Adrenal gland (tissue), 9 donors: ENCODE measurements at regions not wholly inside any gene's neighbourhood (a gene's known extent, or its start where the extent isn't known, plus 50 kb on each side); places are given as distances from the start of the nearest gene placed in this dataset.

Source experiments
- DNase-seq, 7 donors: peaks; one replicate each; pipeline ENCODE4 v3.0.0-alpha.2; 2019 to 2020
- H3K27ac ChIP-seq, 5 donors: fragments of 200-600 bp; sonication (generic) in 4 of 5; 1 replicate in 3 of 5; 2 replicates in 2 of 5; pipeline versions ENCODE4 v1.5.1 to v1.8.0; 2016 to 2020; ENCODE audit warnings: mild to moderate bottlenecking in 1 of 5
- H3K27me3 ChIP-seq: fragments of 200-600 bp; 2 replicates; pipeline ENCODE4 v1.8.0; 2021
- H3K36me3 ChIP-seq, 2 donors: fragments of 200-600 bp; replicated peaks in 1 of 2; 1 replicate in 1 of 2; 2 replicates in 1 of 2; pipeline versions ENCODE4 v1.5.1 to v1.8.0; 2018 to 2022
- H3K4me1 ChIP-seq, 2 donors: fragments of 200-600 bp; replicated peaks in 1 of 2; 1 replicate in 1 of 2; 2 replicates in 1 of 2; pipeline versions ENCODE4 v1.5.1 to v1.8.0; 2018 to 2021
- H3K4me3 ChIP-seq, 4 donors: fragments of 200-600 bp; sonication (generic) in 3 of 4; one replicate each; pipeline ENCODE4 v1.5.1; 2016 to 2018
- H3K9me3 ChIP-seq, 3 donors: fragments of 200-600 bp; sonication (generic) in 1 of 3; replicated peaks in 1 of 3; 1 replicate in 2 of 3; 2 replicates in 1 of 3; pipeline versions ENCODE4 v1.5.1 to v1.8.0; 2016 to 2021
- CTCF ChIP-seq, 6 experiments: fragments of 450-650 bp in 4 of 6; fragments of 200-600 bp in 2 of 6; sonication (generic) in 1 of 6; IDR thresholded peaks; 1 replicate in 5 of 6; 2 replicates in 1 of 6; pipeline versions ENCODE4 v1.5.1 to v1.8.0; 2016 to 2021; ENCODE audit warnings: antibody characterized with exemption in 6 of 6, mild to moderate bottlenecking in 2 of 6, moderate library complexity in 1 of 6
- POLR2A ChIP-seq, 2 donors: fragments of 450-650 bp; IDR thresholded peaks; one replicate each; pipeline ENCODE4 v1.6.1; 2017; ENCODE audit warnings: antibody characterized with exemption in 2 of 2, mild to moderate bottlenecking in 2 of 2, moderate library complexity in 1 of 2
- WGBS, 4 donors: extraction: QIAGEN DNeasy Blood & Tissue Kit in 2 of 4; methylation state at CpG; one replicate each; pipeline versions ENCODE4 v1.1.5 to v1.1.7; 2013 to 2017; 5-methylcytosine and 5-hydroxymethylcytosine counted together
- intact Hi-C, 2 donors: fragments of 100-400 bp; cut with DNase I; formaldehyde crosslinking; loops; one replicate each; pipeline versions ENCODE4 v1.14.1 to v1.15.0; 2022 to 2023
- donor health status: healthy with polysubstance abuse.
- donor health status: Bipolar disorder and iron deficiency.
- donor health status: DM: yes; HTN: yes; CAD: no.
- donor health status: DM: no; HTN: no; CAD: no.
- donor health status: DM: no; HTN: no; CAD: no.

- TF ChIP-seq POLR2A (IDR thresholded peaks at IDR 0.05), result no peak
- TF ChIP-seq CTCF (IDR thresholded peaks at IDR 0.05), result no peak
- no peaks in the 10 kb centered on the region for H3K27me3 ChIP-seq
- no peak for DNase-seq
- H3K4me1 ChIP-seq, result no peaks in the 10 kb centered on the region
- intact Hi-C loops, result no loop called here
- no peak overlapping the region for H3K4me3 ChIP-seq
- H3K27ac ChIP-seq, result no peak overlapping the region
- no peaks in the 10 kb centered on the region for H3K36me3 ChIP-seq
- 65 to 85% (median 72%) methylated on average over 8 of the region's 8 CpGs for WGBS, 4 donors
- no peaks in the 10 kb centered on the region for H3K9me3 ChIP-seq
Measured at GRCh38 chr4:42816880-42817400, 75.6 kb upstream of the GRXCR1 start.

- 57 to 68% (median 62%) methylated on average over 9 of the region's 9 CpGs for WGBS, 4 donors
- intact Hi-C loops, result no loop called here
- H3K4me1 ChIP-seq, result no peaks in the 10 kb centered on the region
Measured at GRCh38 chr4:42816189-42816879, 76.2 kb upstream of the GRXCR1 start.

GRCh38 chr4:42809419-42810084 is 83.0 kb upstream of the GRXCR1 start:
- H3K9me3 ChIP-seq, result no peaks in the 10 kb centered on the region
- TF ChIP-seq POLR2A (IDR thresholded peaks at IDR 0.05) (no peak), CTCF (IDR thresholded peaks at IDR 0.05) (no peak)
- DNase-seq, result no peak
- no peaks in the 10 kb centered on the region for H3K36me3 ChIP-seq
- H3K4me1 ChIP-seq, result no peaks in the 10 kb centered on the region
- no peaks in the 10 kb centered on the region for H3K27me3 ChIP-seq
- WGBS, 4 donors, result 64 to 88% (median 81%) methylated on average over 3 to 7 of the region's 7 CpGs
- intact Hi-C loops, result no loop called here
- no peak overlapping the region for H3K27ac ChIP-seq
- no peak overlapping the region for H3K4me3 ChIP-seq

More at GRCh38 chr4:42816189-42816879, 76.2 kb upstream of the GRXCR1 start:
- TF ChIP-seq POLR2A (IDR thresholded peaks at IDR 0.05), result no peak
- TF ChIP-seq CTCF (IDR thresholded peaks at IDR 0.05), result no peak
- H3K9me3 ChIP-seq, result no peaks in the 10 kb centered on the region
- no peaks in the 10 kb centered on the region for H3K36me3 ChIP-seq
- no peaks in the 10 kb centered on the region for H3K27me3 ChIP-seq
- DNase-seq, result no peak
- no peak overlapping the region for H3K4me3 ChIP-seq
- H3K27ac ChIP-seq, result no peak overlapping the region

- H3K36me3 ChIP-seq, result no peaks in the 10 kb centered on the region
- no peak overlapping the region for H3K4me3 ChIP-seq
- 65 to 80% (median 70%) methylated on average over 3 of the region's 3 CpGs for WGBS, 4 donors
- H3K9me3 ChIP-seq, result no peaks in the 10 kb centered on the region
- H3K27ac ChIP-seq, result no peak overlapping the region
- H3K27me3 ChIP-seq, result no peaks in the 10 kb centered on the region
- intact Hi-C loops, result no loop called here
- no peaks in the 10 kb centered on the region for H3K4me1 ChIP-seq
- no peak for DNase-seq
- TF ChIP-seq CTCF (IDR thresholded peaks at IDR 0.05) (no peak), POLR2A (IDR thresholded peaks at IDR 0.05) (no peak)
Measured at GRCh38 chr4:42806303-42806835, 86.1 kb upstream of the GRXCR1 start.
